22Rv1 (cell line): ENCODE measurements at regions not wholly inside any gene's neighbourhood (a gene's known extent, or its start where the extent isn't known, plus 50 kb on each side); places are given as distances from the start of the nearest gene placed in this dataset.

Source experiments
- ZFX ChIP-seq: fragments of 450-650 bp; IDR thresholded peaks from 2 replicates; pipeline ENCODE4 v1.6.1; 2017; ENCODE audit warnings: antibody characterized with exemption, borderline replicate concordance
- TF ChIP-seq, protein P1 (sequence below): fragments of 450-650 bp; IDR thresholded peaks from 2 replicates; pipeline ENCODE4 v1.5.1; 2017; ENCODE audit warnings: mild to moderate bottlenecking

- TF ChIP-seq, protein P1, sequence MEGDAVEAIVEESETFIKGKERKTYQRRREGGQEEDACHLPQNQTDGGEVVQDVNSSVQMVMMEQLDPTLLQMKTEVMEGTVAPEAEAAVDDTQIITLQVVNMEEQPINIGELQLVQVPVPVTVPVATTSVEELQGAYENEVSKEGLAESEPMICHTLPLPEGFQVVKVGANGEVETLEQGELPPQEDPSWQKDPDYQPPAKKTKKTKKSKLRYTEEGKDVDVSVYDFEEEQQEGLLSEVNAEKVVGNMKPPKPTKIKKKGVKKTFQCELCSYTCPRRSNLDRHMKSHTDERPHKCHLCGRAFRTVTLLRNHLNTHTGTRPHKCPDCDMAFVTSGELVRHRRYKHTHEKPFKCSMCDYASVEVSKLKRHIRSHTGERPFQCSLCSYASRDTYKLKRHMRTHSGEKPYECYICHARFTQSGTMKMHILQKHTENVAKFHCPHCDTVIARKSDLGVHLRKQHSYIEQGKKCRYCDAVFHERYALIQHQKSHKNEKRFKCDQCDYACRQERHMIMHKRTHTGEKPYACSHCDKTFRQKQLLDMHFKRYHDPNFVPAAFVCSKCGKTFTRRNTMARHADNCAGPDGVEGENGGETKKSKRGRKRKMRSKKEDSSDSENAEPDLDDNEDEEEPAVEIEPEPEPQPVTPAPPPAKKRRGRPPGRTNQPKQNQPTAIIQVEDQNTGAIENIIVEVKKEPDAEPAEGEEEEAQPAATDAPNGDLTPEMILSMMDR = no peak
- TF ChIP-seq ZFX = no peak
Measured at GRCh38 chr6:14430218-14430617, 312.6 kb downstream of the CD83 start.
